ENCODE measurements at regions not wholly inside any gene's neighbourhood (a gene's known extent, or its start where the extent isn't known, plus 50 kb on each side); places are given as distances from the start of the nearest gene placed in this dataset.

DNA sequence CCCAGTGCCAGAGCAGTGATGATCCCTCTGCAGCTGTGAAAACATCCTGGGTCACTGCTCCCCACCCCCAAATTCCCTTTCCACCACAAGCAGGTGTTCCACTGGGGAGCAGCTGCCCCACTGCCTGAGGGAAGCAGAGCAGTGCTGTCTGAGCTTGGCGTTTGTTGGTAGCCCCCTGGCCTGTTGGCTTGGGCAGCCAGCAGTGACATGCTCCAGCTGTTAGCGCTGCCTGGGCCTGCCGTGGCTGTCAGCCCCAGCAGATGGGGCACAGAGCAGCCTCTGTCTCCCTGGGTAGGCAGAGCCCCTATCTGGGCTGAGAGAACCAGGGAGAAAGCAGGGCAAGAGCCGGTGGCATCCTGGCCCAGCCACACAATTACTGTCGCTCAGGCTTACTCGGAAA is 247.7 kb downstream of the GLI2 start:
- Histone ChIP-seq H3K4me1 (ENCODE audit: insufficient read depth) (no peaks in the 10 kb centered on the region), H3K9me2 (replicated peaks; ENCODE audit: insufficient read depth) (no peaks in the 10 kb centered on the region), H3K9me3 (ENCODE audit: low read depth) (no peaks in the 10 kb centered on the region), H3K27ac (no peak overlapping the region), H3K4me3 (no peak overlapping the region), H2AFZ (no peak overlapping the region), H3K27me3 (peaks cover 6% of the 10 kb centered on the region), H3K4me2 (no peak overlapping the region), H3K36me3 (replicated peaks; ENCODE audit: insufficient read depth, low read depth) (no peaks in the 10 kb centered on the region), H4K20me1 (ENCODE audit: insufficient read depth, poor library complexity, severe bottlenecking) (no peaks in the 10 kb centered on the region), H3K79me2 (no peaks in the 10 kb centered on the region)
- WGBS (ENCODE audit: low lambda C conversion rate, missing lambda C conversion rate) = 70% methylated on average over 6 of the region's 6 CpGs
- no peak for DNase-seq (ENCODE audit: low spot score)
- TF ChIP-seq, protein P1, sequence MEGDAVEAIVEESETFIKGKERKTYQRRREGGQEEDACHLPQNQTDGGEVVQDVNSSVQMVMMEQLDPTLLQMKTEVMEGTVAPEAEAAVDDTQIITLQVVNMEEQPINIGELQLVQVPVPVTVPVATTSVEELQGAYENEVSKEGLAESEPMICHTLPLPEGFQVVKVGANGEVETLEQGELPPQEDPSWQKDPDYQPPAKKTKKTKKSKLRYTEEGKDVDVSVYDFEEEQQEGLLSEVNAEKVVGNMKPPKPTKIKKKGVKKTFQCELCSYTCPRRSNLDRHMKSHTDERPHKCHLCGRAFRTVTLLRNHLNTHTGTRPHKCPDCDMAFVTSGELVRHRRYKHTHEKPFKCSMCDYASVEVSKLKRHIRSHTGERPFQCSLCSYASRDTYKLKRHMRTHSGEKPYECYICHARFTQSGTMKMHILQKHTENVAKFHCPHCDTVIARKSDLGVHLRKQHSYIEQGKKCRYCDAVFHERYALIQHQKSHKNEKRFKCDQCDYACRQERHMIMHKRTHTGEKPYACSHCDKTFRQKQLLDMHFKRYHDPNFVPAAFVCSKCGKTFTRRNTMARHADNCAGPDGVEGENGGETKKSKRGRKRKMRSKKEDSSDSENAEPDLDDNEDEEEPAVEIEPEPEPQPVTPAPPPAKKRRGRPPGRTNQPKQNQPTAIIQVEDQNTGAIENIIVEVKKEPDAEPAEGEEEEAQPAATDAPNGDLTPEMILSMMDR (IDR thresholded peaks at IDR 0.05; ENCODE audit: poor library complexity) = no peak
- no peak for TF ChIP-seq EZH2phosphoT487 (IDR thresholded peaks at IDR 0.05; ENCODE audit: low read depth, severe bottlenecking, unreplicated experiment)
- TF ChIP-seq EZH2 (IDR thresholded peaks at IDR 0.05; ENCODE audit: borderline replicate concordance) = no peak

- Histone ChIP-seq H3K9me3 (ENCODE audit: low read depth) (no peaks in the 10 kb centered on the region), H3K36me3 (replicated peaks; ENCODE audit: insufficient read depth, low read depth) (no peaks in the 10 kb centered on the region), H3K4me1 (ENCODE audit: insufficient read depth) (no peaks in the 10 kb centered on the region), H3K4me3 (no peak overlapping the region), H3K27me3 (peaks cover 6% of the 10 kb centered on the region), H3K4me2 (no peak overlapping the region), H2AFZ (no peak overlapping the region), H3K79me2 (no peaks in the 10 kb centered on the region), H3K9me2 (replicated peaks; ENCODE audit: insufficient read depth) (no peaks in the 10 kb centered on the region), H3K27ac (no peak overlapping the region), H4K20me1 (ENCODE audit: insufficient read depth, poor library complexity, severe bottlenecking) (no peaks in the 10 kb centered on the region)
- TF ChIP-seq, protein P1 (IDR thresholded peaks at IDR 0.05; ENCODE audit: poor library complexity) = no peak
- TF ChIP-seq EZH2phosphoT487 (IDR thresholded peaks at IDR 0.05; ENCODE audit: low read depth, severe bottlenecking, unreplicated experiment) (no peak), EZH2 (IDR thresholded peaks at IDR 0.05; ENCODE audit: borderline replicate concordance) (no peak)
- WGBS (ENCODE audit: low lambda C conversion rate, missing lambda C conversion rate) = 91% methylated on average over 8 of the region's 8 CpGs
- DNase-seq (ENCODE audit: low spot score) = no peak
Measured at GRCh38 chr2:120984046-120984445, 248.4 kb downstream of the GLI2 start.

DNA sequence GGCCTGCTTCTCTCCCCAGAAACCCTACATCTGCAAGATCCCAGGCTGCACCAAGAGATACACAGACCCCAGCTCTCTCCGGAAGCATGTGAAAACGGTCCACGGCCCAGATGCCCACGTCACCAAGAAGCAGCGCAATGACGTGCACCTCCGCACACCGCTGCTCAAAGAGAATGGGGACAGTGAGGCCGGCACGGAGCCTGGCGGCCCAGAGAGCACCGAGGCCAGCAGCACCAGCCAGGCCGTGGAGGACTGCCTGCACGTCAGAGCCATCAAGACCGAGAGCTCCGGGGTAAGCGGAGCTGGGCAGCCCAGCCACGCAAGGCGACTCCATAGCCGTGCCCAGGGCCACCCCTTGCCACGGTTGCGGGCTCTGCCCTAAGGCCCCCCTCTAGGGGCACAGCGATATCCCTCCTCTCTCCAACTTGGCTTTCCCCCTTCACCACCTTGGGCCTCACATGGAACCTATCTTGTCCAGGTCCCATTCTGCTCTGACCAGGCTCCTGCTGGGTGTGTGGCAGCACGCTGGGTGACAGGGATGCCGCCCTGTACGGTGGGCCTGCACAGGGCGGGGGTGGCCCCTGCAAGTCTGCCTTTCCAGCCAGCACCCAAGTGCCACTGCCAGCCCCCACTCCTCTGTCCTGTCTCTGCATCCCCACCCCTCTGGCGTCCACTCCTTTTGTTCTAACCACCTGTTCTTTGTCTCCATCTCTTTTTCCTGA is 248.9 kb downstream of the GLI2 start:
- no peaks in the 10 kb centered on the region for H3K36me3 ChIP-seq (replicated peaks; ENCODE audit: insufficient read depth, low read depth)
- no peak overlapping the region for H3K4me3 ChIP-seq
- H3K79me2 ChIP-seq = no peaks in the 10 kb centered on the region
- H2AFZ ChIP-seq = no peak overlapping the region
- H3K9me2 ChIP-seq (replicated peaks; ENCODE audit: insufficient read depth) = no peaks in the 10 kb centered on the region
- no peak for DNase-seq (ENCODE audit: low spot score)
- 97% methylated on average over 27 of the region's 28 CpGs for WGBS (ENCODE audit: low lambda C conversion rate, missing lambda C conversion rate)
- H3K27me3 ChIP-seq = peaks cover 5% of the 10 kb centered on the region
- H3K4me2 ChIP-seq = no peak overlapping the region
- H4K20me1 ChIP-seq (ENCODE audit: insufficient read depth, poor library complexity, severe bottlenecking) = no peaks in the 10 kb centered on the region
- TF ChIP-seq EZH2 (IDR thresholded peaks at IDR 0.05; ENCODE audit: borderline replicate concordance) (no peak), EZH2phosphoT487 (IDR thresholded peaks at IDR 0.05; ENCODE audit: low read depth, severe bottlenecking, unreplicated experiment) (no peak)
- TF ChIP-seq, protein P1 (IDR thresholded peaks at IDR 0.05; ENCODE audit: poor library complexity) = no peak
- no peaks in the 10 kb centered on the region for H3K4me1 ChIP-seq (ENCODE audit: insufficient read depth)
- no peak overlapping the region for H3K27ac ChIP-seq
- H3K9me3 ChIP-seq (ENCODE audit: low read depth) = no peaks in the 10 kb centered on the region
